B cell (primary cell): ENCODE measurements at regions not wholly inside any gene's neighbourhood (a gene's known extent, or its start where the extent isn't known, plus 50 kb on each side); places are given as distances from the start of the nearest gene placed in this dataset.

ENCODE experiments used
- ATAC-seq: fragments of 200-7000 bp; cut with Tn5 transposase; one replicate; pipeline ENCODE4 v1.10.0; 2021; ENCODE audit warnings: low read depth, mild to moderate bottlenecking, moderate number of reproducible peaks, moderate library complexity
- CTCF ChIA-PET: fragments of 350-600 bp; sonication (Branson Sonifier 250); formaldehyde crosslinking; loops from one replicate; lab custom pipeline; 2021; ENCODE audit warnings: antibody characterized with exemption, inconsistent platforms; lab: Charles Lee
- POLR2A ChIA-PET: fragments of 350-600 bp; sonication (Branson Sonifier 250); formaldehyde crosslinking; loops from one replicate; lab custom pipeline; 2021; ENCODE audit warnings: antibody characterized with exemption; lab: Charles Lee
- DNase-seq: peaks from one replicate; pipeline ENCODE4 v3.0.0; 2013
- H2AFZ ChIP-seq: 2 replicates; pipeline ENCODE4 v1.6.1; 2012; ENCODE audit warnings: mild to moderate bottlenecking, low read depth, low read length; ENCODE audit not compliant: insufficient read depth, poor library complexity, severe bottlenecking
- H3K27ac ChIP-seq, 2 donors: 1 replicate in 1 of 2; 2 replicates in 1 of 2; pipeline ENCODE4 v1.5.1; 2012 to 2013; ENCODE audit warnings: low read length in 2 of 2, mild to moderate bottlenecking in 2 of 2, moderate library complexity in 1 of 2
- H3K27me3 ChIP-seq, 4 experiments: fragments of 200-600 bp in 1 of 4; sonication (generic) in 1 of 4; replicated peaks in 1 of 4; 1 replicate in 2 of 4; 2 replicates in 2 of 4; pipeline versions ENCODE4 v1.6.1 to v1.7.0; 2013 to 2016; ENCODE audit warnings: low read length in 3 of 4, mild to moderate bottlenecking in 2 of 4, mixed read lengths in 1 of 4, moderate library complexity in 1 of 4; ENCODE audit not compliant: insufficient read depth in 4 of 4, control insufficient read depth in 3 of 4; ENCODE audit errors: control extremely low read depth in 1 of 4
- H3K36me3 ChIP-seq, 2 experiments: replicated peaks in 1 of 2; 1 replicate in 1 of 2; 2 replicates in 1 of 2; pipeline versions ENCODE4 v1.6.1 to v1.7.1; 2013; ENCODE audit warnings: low read length in 1 of 2; ENCODE audit not compliant: insufficient read depth in 2 of 2, control insufficient read depth in 1 of 2; ENCODE audit errors: control extremely low read depth in 1 of 2, extremely low read depth in 1 of 2
- H3K4me1 ChIP-seq, 2 donors: fragments of 200-600 bp in 1 of 2; sonication (generic) in 1 of 2; 1 replicate in 1 of 2; 2 replicates in 1 of 2; pipeline versions ENCODE4 v1.5.1 to v1.6.1; 2013 to 2017; ENCODE audit warnings: low read length in 2 of 2; ENCODE audit not compliant: control insufficient read depth in 2 of 2, insufficient read depth in 2 of 2
- H3K4me2 ChIP-seq: replicated peaks from 2 replicates; pipeline ENCODE3; 2012; ENCODE audit warnings: mild to moderate bottlenecking, low read depth, low read length; ENCODE audit not compliant: poor library complexity, severe bottlenecking
- H3K4me3 ChIP-seq, 5 experiments: fragments of 200-600 bp in 1 of 5; sonication (generic) in 1 of 5; 1 replicate in 3 of 5; 2 replicates in 2 of 5; pipeline versions ENCODE4 v1.5.1 to v1.7.0; 2011 to 2016; ENCODE audit warnings: low read length in 4 of 5, mild to moderate bottlenecking in 4 of 5, low read depth in 2 of 5, control low read depth in 1 of 5, moderate library complexity in 1 of 5; ENCODE audit not compliant: insufficient read depth in 1 of 5; ENCODE audit errors: control extremely low read depth in 1 of 5, extremely low read depth in 1 of 5
- H3K79me2 ChIP-seq: fragments of 200-600 bp; sonication (generic); one replicate; pipeline ENCODE4 v1.6.0; 2016; ENCODE audit warnings: low read length; ENCODE audit not compliant: control insufficient read depth, insufficient read depth
- H3K9ac ChIP-seq: fragments of 200-600 bp; sonication (generic); 2 replicates; pipeline ENCODE4 v1.6.1; 2017; ENCODE audit warnings: mild to moderate bottlenecking, low read length, moderate library complexity
- H3K9me3 ChIP-seq, 3 donors: one replicate each; pipeline versions ENCODE4 v1.6.1 to v1.7.1; 2013; ENCODE audit warnings: low read length in 2 of 3; ENCODE audit not compliant: control insufficient read depth in 2 of 3, insufficient read depth in 1 of 3; ENCODE audit errors: control extremely low read depth in 1 of 3
- H4K20me1 ChIP-seq: 2 replicates; pipeline ENCODE4 v1.6.0; 2012; ENCODE audit warnings: mild to moderate bottlenecking, low read length; ENCODE audit not compliant: insufficient read depth, control insufficient read depth, poor library complexity, severe bottlenecking
- H3K27ac Mint-ChIP-seq: one replicate; pipeline ENCODE4 v1.8.0; 2021; ENCODE audit warnings: mixed read lengths
- H3K27me3 Mint-ChIP-seq: one replicate; pipeline ENCODE4 v1.8.0; 2021; ENCODE audit warnings: mixed read lengths
- H3K4me1 Mint-ChIP-seq: one replicate; pipeline ENCODE4 v1.8.0; 2021; ENCODE audit warnings: mixed read lengths
- H3K4me3 Mint-ChIP-seq: one replicate; pipeline ENCODE4 v1.8.0; 2021; ENCODE audit warnings: mixed read lengths
- H3K9me3 Mint-ChIP-seq: one replicate; pipeline ENCODE4 v1.8.0; 2022; ENCODE audit warnings: mixed read lengths; ENCODE audit not compliant: insufficient read depth
- CTCF ChIP-seq: fragments of 200-600 bp; IDR thresholded peaks from one replicate; pipeline ENCODE4 v1.8.0; 2022; ENCODE audit warnings: antibody characterized with exemption, mild to moderate bottlenecking
- EZH2 ChIP-seq: IDR thresholded peaks from 2 replicates; pipeline ENCODE4 v1.6.1; 2012; ENCODE audit warnings: borderline replicate concordance, low read depth, mild to moderate bottlenecking, moderate library complexity, low read length; ENCODE audit not compliant: insufficient read depth, poor library complexity, severe bottlenecking
- WGBS: methylation state at CpG from one replicate; pipeline ENCODE4 v1.1.5; 2013; ENCODE audit warnings: missing lambda C conversion rate; ENCODE audit not compliant: insufficient coverage; 5-methylcytosine and 5-hydroxymethylcytosine counted together
- intact Hi-C: fragments of 100-400 bp; cut with micrococcal nuclease; formaldehyde crosslinking; loops from one replicate; pipeline ENCODE4 v1.10.0; 2022

DNA sequence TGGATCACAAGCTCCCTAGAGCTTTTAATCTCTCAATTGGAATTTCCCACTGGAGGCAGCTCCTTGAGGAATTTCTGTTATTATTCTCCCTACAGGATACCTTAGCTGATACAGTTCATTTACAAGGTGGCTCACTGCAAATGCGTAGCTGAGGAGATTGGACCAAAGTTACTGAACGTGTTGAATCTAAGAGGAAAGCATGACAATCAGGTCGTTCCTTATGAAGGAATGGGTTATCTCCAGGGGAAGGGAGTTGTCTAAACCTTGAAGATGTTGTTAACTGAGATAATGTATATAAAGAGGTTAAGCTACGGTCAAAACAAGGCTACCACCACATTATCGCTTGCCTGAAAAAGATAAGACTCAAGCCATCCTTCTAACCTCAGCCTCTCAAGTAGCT is 105.8 kb upstream of the TBX3 start:
- no peaks in the 10 kb centered on the region for H3K9me3 Mint-ChIP-seq
- H3K27ac Mint-ChIP-seq: no peak overlapping the region
- WGBS: 69% methylated on average over 3 of the region's 5 CpGs
- ATAC-seq (no peak), DNase-seq (no peak)
- no peaks in the 10 kb centered on the region for H3K4me1 Mint-ChIP-seq
- Histone ChIP-seq H3K4me1 (no peaks in the 10 kb centered on the region), H4K20me1 (no peaks in the 10 kb centered on the region), H2AFZ (no peak overlapping the region), H3K36me3 (no peaks in the 10 kb centered on the region), H3K9ac (no peak overlapping the region), H3K79me2 (no peaks in the 10 kb centered on the region), H3K9me3 (peaks cover 0 to 14% (median 0%) of the 10 kb centered on the region in 3 donors), H3K27ac (no peak overlapping the region), H3K27me3 (no peaks in the 10 kb centered on the region), H3K4me2 (no peak overlapping the region), H3K4me3 (no peak overlapping the region)
- intact Hi-C loops: no loop called here
- H3K27me3 Mint-ChIP-seq: no peaks in the 10 kb centered on the region
- POLR2A ChIA-PET: no interaction called here
- CTCF ChIA-PET: no interaction called here
- TF ChIP-seq CTCF: no peak
- H3K4me3 Mint-ChIP-seq: no peak overlapping the region

DNA sequence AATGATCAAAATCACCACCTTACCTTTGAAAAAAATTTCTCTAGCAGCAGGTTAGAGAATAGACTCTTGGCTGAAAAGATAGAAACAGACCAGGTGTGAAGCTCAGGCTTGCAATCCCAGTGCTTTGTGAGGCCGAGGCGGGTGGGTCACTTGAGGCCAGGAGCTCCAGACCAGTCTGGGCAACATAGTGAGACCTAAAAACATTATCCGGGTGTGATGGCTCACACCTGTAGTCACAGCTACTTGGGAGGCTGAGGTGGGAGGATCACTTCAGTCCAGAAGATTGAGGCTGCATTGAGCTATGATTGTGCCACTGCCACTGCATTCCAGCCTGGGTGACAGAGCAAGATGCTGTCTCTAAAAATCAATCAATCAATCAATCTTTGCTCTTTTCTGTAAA is 105.3 kb upstream of the TBX3 start:
- Histone ChIP-seq H3K36me3 (no peaks in the 10 kb centered on the region), H3K79me2 (no peaks in the 10 kb centered on the region), H3K4me3 (no peak overlapping the region), H2AFZ (no peak overlapping the region), H4K20me1 (no peaks in the 10 kb centered on the region), H3K4me2 (no peak overlapping the region), H3K9ac (no peak overlapping the region), H3K9me3 (peaks cover 0 to 10% (median 0%) of the 10 kb centered on the region in 3 donors), H3K27me3 (no peaks in the 10 kb centered on the region), H3K4me1 (no peaks in the 10 kb centered on the region), H3K27ac (no peak overlapping the region)
- intact Hi-C loops: no loop called here
- DNase-seq (no peak), ATAC-seq (no peak)
- Mint-ChIP-seq H3K4me3 (no peak overlapping the region), H3K4me1 (no peaks in the 10 kb centered on the region), H3K27me3 (no peaks in the 10 kb centered on the region), H3K9me3 (no peaks in the 10 kb centered on the region), H3K27ac (no peak overlapping the region)
- 98% methylated on average over 3 of the region's 3 CpGs for WGBS
- ChIA-PET CTCF (no interaction called here), POLR2A (no interaction called here)
- TF ChIP-seq EZH2 (no peak), CTCF (no peak)
